Stomach (tissue), 8 donors: ENCODE measurements at regions not wholly inside any gene's neighbourhood (a gene's known extent, or its start where the extent isn't known, plus 50 kb on each side); places are given as distances from the start of the nearest gene placed in this dataset.

Experiments used
- DNase-seq, 2 donors: peaks; one replicate each; pipeline versions ENCODE4 v3.0.0 to v3.0.0-alpha.2; 2013 to 2019
- H3K27ac ChIP-seq, 5 donors: fragments of 200-600 bp in 4 of 5; sonication (generic) in 4 of 5; one replicate each; pipeline ENCODE4 v1.5.1; 2013 to 2019; ENCODE audit warnings: mild to moderate bottlenecking in 1 of 5, moderate library complexity in 1 of 5
- H3K27me3 ChIP-seq, 3 donors: fragments of 200-600 bp; sonication (generic); one replicate each; pipeline ENCODE4 v1.5.1; 2017 to 2019; ENCODE audit warnings: mixed run types in 1 of 3
- H3K36me3 ChIP-seq, 4 donors: fragments of 200-600 bp; sonication (generic); 1 replicate in 3 of 4; 2 replicates in 1 of 4; pipeline ENCODE4 v1.5.1; 2016 to 2019
- H3K4me1 ChIP-seq, 4 donors: fragments of 200-600 bp; sonication (generic); one replicate each; pipeline ENCODE4 v1.5.1; 2016 to 2019
- H3K4me3 ChIP-seq, 4 donors: fragments of 200-600 bp; sonication (generic) in 3 of 4; one replicate each; pipeline ENCODE4 v1.5.1; 2016 to 2019; ENCODE audit warnings: mild to moderate bottlenecking in 1 of 4
- H3K9me3 ChIP-seq, 4 donors: fragments of 200-600 bp; sonication (generic); one replicate each; pipeline ENCODE4 v1.5.1; 2016 to 2019
- EP300 ChIP-seq: sonication (generic); formaldehyde crosslinking; IDR thresholded peaks from one replicate; pipeline ENCODE4 v1.6.1; 2017; ENCODE audit warnings: antibody characterized with exemption
- POLR2A ChIP-seq, 4 donors: fragments of 450-650 bp; IDR thresholded peaks; one replicate each; pipeline ENCODE4 v1.6.1; 2016; ENCODE audit warnings: antibody characterized with exemption in 4 of 4, control low read depth in 2 of 4, mild to moderate bottlenecking in 1 of 4, moderate library complexity in 1 of 4
- POLR2AphosphoS5 ChIP-seq, 3 donors: sonication (generic); formaldehyde crosslinking; IDR thresholded peaks; one replicate each; pipeline ENCODE4 v1.6.1; 2016; ENCODE audit warnings: antibody characterized with exemption in 3 of 3
- WGBS, 5 donors: extraction: QIAGEN DNeasy Blood & Tissue Kit in 3 of 5; methylation state at CpG; one replicate each; pipeline versions ENCODE4 v1.1.5 to v1.1.7; 2013 to 2018; 5-methylcytosine and 5-hydroxymethylcytosine counted together
- intact Hi-C: fragments of 100-400 bp; cut with DNase I; formaldehyde crosslinking; loops from one replicate; pipeline ENCODE4 v1.15.1; 2023; ENCODE audit warnings: low total_unique reads
- TF ChIP-seq, protein P1 (sequence below), 7 experiments: fragments of 450-650 bp in 4 of 7; fragments of 200-600 bp in 3 of 7; sonication (generic) in 3 of 7; IDR thresholded peaks; one replicate each; pipeline ENCODE4 v1.5.1; 2016 to 2019; ENCODE audit warnings: antibody characterized with exemption in 7 of 7, control low read depth in 2 of 7, mild to moderate bottlenecking in 1 of 7
- donor health status: healthy with polysubstance abuse.
- donor health status: Bipolar disorder and iron deficiency.
- donor health status: healthy.

DNA sequence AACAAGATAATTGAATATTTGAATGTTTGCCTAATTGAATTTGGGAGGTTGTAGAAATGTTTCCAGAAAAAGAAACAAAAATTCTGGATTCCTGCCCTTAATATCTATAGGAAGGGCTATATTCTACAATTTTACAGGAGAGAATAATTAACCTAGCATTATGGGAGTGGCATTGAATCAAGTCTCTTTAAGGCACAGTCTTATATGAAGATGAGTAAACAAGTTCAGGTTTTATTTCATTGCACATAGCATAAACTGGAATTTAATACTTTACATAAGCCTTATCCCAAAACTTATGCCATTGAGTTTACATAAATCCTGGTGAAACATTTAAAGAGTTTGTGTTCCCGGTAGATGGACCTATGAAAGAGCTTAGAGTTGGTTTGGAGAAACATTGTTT lies 138.1 kb upstream of the ADAMTSL1 start:
- Histone ChIP-seq H3K27me3 (no peaks in the 10 kb centered on the region), H3K9me3 (no peaks in the 10 kb centered on the region), H3K4me3 (no peak overlapping the region), H3K27ac (no peak overlapping the region), H3K36me3 (no peaks in the 10 kb centered on the region), H3K4me1 (peaks cover 0 to 17% (median 7%) of the 10 kb centered on the region in 4 donors)
- intact Hi-C loops, result no loop called here
- TF ChIP-seq EP300 (no peak), POLR2A (IDR thresholded peaks at IDR 0.05) (no peak), POLR2AphosphoS5 (IDR thresholded peaks at IDR 0.05) (no peak)
- TF ChIP-seq, protein P1, sequence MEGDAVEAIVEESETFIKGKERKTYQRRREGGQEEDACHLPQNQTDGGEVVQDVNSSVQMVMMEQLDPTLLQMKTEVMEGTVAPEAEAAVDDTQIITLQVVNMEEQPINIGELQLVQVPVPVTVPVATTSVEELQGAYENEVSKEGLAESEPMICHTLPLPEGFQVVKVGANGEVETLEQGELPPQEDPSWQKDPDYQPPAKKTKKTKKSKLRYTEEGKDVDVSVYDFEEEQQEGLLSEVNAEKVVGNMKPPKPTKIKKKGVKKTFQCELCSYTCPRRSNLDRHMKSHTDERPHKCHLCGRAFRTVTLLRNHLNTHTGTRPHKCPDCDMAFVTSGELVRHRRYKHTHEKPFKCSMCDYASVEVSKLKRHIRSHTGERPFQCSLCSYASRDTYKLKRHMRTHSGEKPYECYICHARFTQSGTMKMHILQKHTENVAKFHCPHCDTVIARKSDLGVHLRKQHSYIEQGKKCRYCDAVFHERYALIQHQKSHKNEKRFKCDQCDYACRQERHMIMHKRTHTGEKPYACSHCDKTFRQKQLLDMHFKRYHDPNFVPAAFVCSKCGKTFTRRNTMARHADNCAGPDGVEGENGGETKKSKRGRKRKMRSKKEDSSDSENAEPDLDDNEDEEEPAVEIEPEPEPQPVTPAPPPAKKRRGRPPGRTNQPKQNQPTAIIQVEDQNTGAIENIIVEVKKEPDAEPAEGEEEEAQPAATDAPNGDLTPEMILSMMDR (IDR thresholded peaks at IDR 0.05), result no peak
- WGBS, 5 donors, result 82 to 91% (median 87%) methylated on average over 1 of the region's 1 CpG
- DNase-seq, result no peak

DNA sequence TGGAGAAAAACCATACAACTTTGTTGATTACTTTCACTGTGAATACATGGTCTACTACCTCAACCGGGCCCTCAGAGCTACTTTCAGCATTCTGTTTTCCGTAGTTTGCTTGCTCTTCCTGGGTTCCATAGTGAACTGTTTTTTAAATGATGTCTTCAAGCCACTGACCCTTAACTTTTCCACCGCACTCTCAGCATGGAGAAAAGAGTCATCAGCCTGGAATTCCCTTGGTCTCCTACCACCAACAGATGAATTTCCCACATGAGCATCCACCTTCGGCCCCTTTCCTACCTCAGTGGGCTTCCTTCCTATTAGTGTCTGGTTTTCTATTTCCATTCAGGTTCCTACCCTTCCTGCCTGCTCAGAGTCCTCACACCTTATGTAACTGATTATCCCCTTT lies 135.9 kb upstream of the ADAMTSL1 start:
- H3K9me3 ChIP-seq, result no peaks in the 10 kb centered on the region
- WGBS, 5 donors, result 94 to 98% (median 96%) methylated on average over 4 of the region's 4 CpGs
- no peak for DNase-seq
- H3K36me3 ChIP-seq, result no peaks in the 10 kb centered on the region
- intact Hi-C loops, result no loop called here
- no peak overlapping the region for H3K4me3 ChIP-seq
- H3K4me1 ChIP-seq, result no peaks in the 10 kb centered on the region
- TF ChIP-seq, protein P1 (IDR thresholded peaks at IDR 0.05), result no peak
- TF ChIP-seq POLR2A (IDR thresholded peaks at IDR 0.05), result no peak
- no peak for TF ChIP-seq POLR2AphosphoS5 (IDR thresholded peaks at IDR 0.05)
- no peak for TF ChIP-seq EP300
- no peaks in the 10 kb centered on the region for H3K27me3 ChIP-seq
- no peak overlapping the region for H3K27ac ChIP-seq

DNA sequence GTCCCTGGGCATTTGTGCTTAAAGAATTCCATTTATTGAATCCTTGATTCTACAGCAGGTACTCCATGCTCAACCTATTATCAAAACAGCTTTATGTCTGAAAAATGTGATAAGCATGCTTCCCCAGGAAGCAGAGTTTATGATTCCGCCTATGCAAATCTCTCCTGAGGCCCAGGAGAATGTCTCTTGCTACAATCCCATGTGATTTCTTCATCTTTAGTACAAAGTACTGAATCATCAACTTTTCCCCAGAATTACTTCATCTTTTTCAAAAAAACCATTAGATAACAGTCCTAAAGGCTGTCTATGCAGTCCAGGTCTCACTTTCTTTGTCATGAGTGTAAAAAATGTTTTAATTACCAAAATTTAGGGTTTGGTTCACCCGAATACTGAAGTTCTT lies 130.2 kb upstream of the ADAMTSL1 start:
- TF ChIP-seq, protein P1 (IDR thresholded peaks at IDR 0.05), result no peak
- no peak for TF ChIP-seq POLR2AphosphoS5 (IDR thresholded peaks at IDR 0.05)
- TF ChIP-seq EP300, result no peak
- Histone ChIP-seq H3K27ac (no peak overlapping the region), H3K9me3 (no peaks in the 10 kb centered on the region), H3K4me3 (no peak overlapping the region), H3K36me3 (no peaks in the 10 kb centered on the region), H3K27me3 (no peaks in the 10 kb centered on the region), H3K4me1 (peaks cover 0 to 9% (median 4%) of the 10 kb centered on the region in 4 donors)
- 88 to 92% (median 89%) methylated on average over 2 of the region's 2 CpGs for WGBS, 5 donors
- DNase-seq, result no peak
- intact Hi-C loops, result no loop called here

GRCh38 chr9:18346745-18347144 lies 127.2 kb upstream of the ADAMTSL1 start:
- DNase-seq, result no peak
- Histone ChIP-seq H3K36me3 (no peaks in the 10 kb centered on the region), H3K27me3 (no peaks in the 10 kb centered on the region), H3K4me1 (peaks cover 0 to 9% (median 4%) of the 10 kb centered on the region in 4 donors), H3K9me3 (no peaks in the 10 kb centered on the region), H3K4me3 (no peak overlapping the region), H3K27ac (no peak overlapping the region)
- intact Hi-C loops, result no loop called here
- TF ChIP-seq POLR2A (IDR thresholded peaks at IDR 0.05) (no peak), POLR2AphosphoS5 (IDR thresholded peaks at IDR 0.05) (no peak), EP300 (no peak)
- TF ChIP-seq, protein P1 (IDR thresholded peaks at IDR 0.05), result no peak
- 84 to 94% (median 90%) methylated on average over 3 of the region's 3 CpGs for WGBS, 5 donors
